OCI-LY3 (cell line): ENCODE measurements at regions not wholly inside any gene's neighbourhood (a gene's known extent, or its start where the extent isn't known, plus 50 kb on each side); places are given as distances from the start of the nearest gene placed in this dataset.

ENCODE experiments used
- H2AFZ ChIP-seq: fragments of 200-600, 300-600 bp; shearing (Covaris generic); 2 replicates; pipeline ENCODE4 v1.6.0; 2014; ENCODE audit warnings: antibody characterized with exemption, low read depth, low read length
- H3K27ac ChIP-seq: fragments of 200-600, 300-600 bp; sonication (generic); 2 replicates; pipeline ENCODE4 v1.5.1; 2014; ENCODE audit warnings: mild to moderate bottlenecking, low read length, moderate library complexity, mixed read lengths
- H3K27me3 ChIP-seq: fragments of 200-600, 300-600 bp; sonication (generic); 2 replicates; pipeline ENCODE4 v1.6.1; 2014; ENCODE audit warnings: low read depth, low read length, mixed read lengths
- H3K36me3 ChIP-seq: fragments of 200-600, 300-600 bp; sonication (generic); replicated peaks from 2 replicates; pipeline ENCODE3; 2014; ENCODE audit warnings: low read depth, low read length, mixed read lengths
- H3K4me1 ChIP-seq: fragments of 300-600, 200-600 bp; sonication (generic); 2 replicates; pipeline ENCODE4 v1.6.1; 2014; ENCODE audit warnings: low read length, mixed read lengths
- H3K4me2 ChIP-seq: fragments of 200-600, 300-600 bp; sonication (generic); 2 replicates; pipeline ENCODE4 v1.6.1; 2014; ENCODE audit warnings: low read length, mixed read lengths
- H3K4me3 ChIP-seq: fragments of 300-600, 200-600 bp; sonication (generic); 2 replicates; pipeline ENCODE4 v1.5.1; 2014; ENCODE audit warnings: antibody characterized with exemption, mild to moderate bottlenecking, low read length, moderate library complexity
- H3K79me2 ChIP-seq: fragments of 300-600, 200-600 bp; shearing (Covaris generic); 2 replicates; pipeline ENCODE4 v1.6.1; 2014; ENCODE audit warnings: mild to moderate bottlenecking, low read length, mixed read lengths
- H3K9ac ChIP-seq: fragments of 300-600, 200-600 bp; shearing (Covaris generic); 2 replicates; pipeline ENCODE4 v1.6.0; 2014; ENCODE audit warnings: mild to moderate bottlenecking, low read length, moderate library complexity
- H3K9me3 ChIP-seq: fragments of 200-600, 300-600 bp; shearing (Covaris generic); 2 replicates; pipeline ENCODE4 v1.6.1; 2014; ENCODE audit warnings: low read length, mixed read lengths; ENCODE audit not compliant: insufficient read depth
- H4K20me1 ChIP-seq: fragments of 200-600, 300-600 bp; sonication (generic); 2 replicates; pipeline ENCODE4 v1.6.1; 2016; ENCODE audit warnings: low read length, mixed read lengths; ENCODE audit not compliant: insufficient read depth
- CTCF ChIP-seq: fragments of 200-600, 300-600 bp; sonication (generic); IDR thresholded peaks from 2 replicates; pipeline ENCODE4 v1.5.1; 2014; ENCODE audit warnings: antibody characterized with exemption, low read length, low read depth
- EZH2phosphoT487 ChIP-seq: fragments of 200-600 bp; shearing (Covaris generic); IDR thresholded peaks from 2 replicates; pipeline ENCODE4 v1.6.1; 2018; ENCODE audit warnings: antibody characterized with exemption, mixed run types, low read depth

GRCh38 chr5:98482321-98483300, 290.9 kb upstream of the RGMB start:
- Histone ChIP-seq H3K27ac (no peak overlapping the region), H3K4me2 (no peak overlapping the region), H3K9ac (no peak overlapping the region), H3K36me3 (no peaks in the 10 kb centered on the region), H3K27me3 (no peaks in the 10 kb centered on the region), H4K20me1 (no peaks in the 10 kb centered on the region), H3K79me2 (no peaks in the 10 kb centered on the region), H3K9me3 (no peaks in the 10 kb centered on the region), H2AFZ (no peak overlapping the region), H3K4me1 (no peaks in the 10 kb centered on the region), H3K4me3 (no peak overlapping the region)
- TF ChIP-seq EZH2phosphoT487 = no peak
- TF ChIP-seq CTCF = no peak

GRCh38 chr5:98483301-98483685, 290.2 kb upstream of the RGMB start:
- H3K27ac ChIP-seq = no peak overlapping the region
- H3K4me2 ChIP-seq = no peak overlapping the region
- H3K4me1 ChIP-seq = no peaks in the 10 kb centered on the region

GRCh38 chr5:98489021-98489420, 284.4 kb upstream of the RGMB start:
- Histone ChIP-seq H3K27ac (no peak overlapping the region), H3K4me3 (no peak overlapping the region), H3K4me2 (no peak overlapping the region), H4K20me1 (no peaks in the 10 kb centered on the region), H3K9ac (no peak overlapping the region), H3K9me3 (no peaks in the 10 kb centered on the region), H3K36me3 (no peaks in the 10 kb centered on the region), H3K27me3 (no peaks in the 10 kb centered on the region), H3K79me2 (no peaks in the 10 kb centered on the region), H2AFZ (no peak overlapping the region), H3K4me1 (no peaks in the 10 kb centered on the region)
- no peak for TF ChIP-seq CTCF
- TF ChIP-seq EZH2phosphoT487 = no peak

More at GRCh38 chr5:98483301-98483685, 290.2 kb upstream of the RGMB start:
- Histone ChIP-seq H3K36me3 (no peaks in the 10 kb centered on the region), H3K79me2 (no peaks in the 10 kb centered on the region), H3K4me3 (no peak overlapping the region), H2AFZ (no peak overlapping the region), H3K9ac (no peak overlapping the region), H4K20me1 (no peaks in the 10 kb centered on the region), H3K27me3 (no peaks in the 10 kb centered on the region), H3K9me3 (no peaks in the 10 kb centered on the region)
- no peak for TF ChIP-seq CTCF

- Histone ChIP-seq H3K36me3 (no peaks in the 10 kb centered on the region), H3K9me3 (no peaks in the 10 kb centered on the region)
- no peak for TF ChIP-seq CTCF
- no peak for TF ChIP-seq EZH2phosphoT487
Observed at GRCh38 chr5:98490348-98490747, 283.1 kb upstream of the RGMB start.

More at GRCh38 chr5:98490348-98490747, 283.1 kb upstream of the RGMB start:
- no peaks in the 10 kb centered on the region for H3K4me1 ChIP-seq
- no peak overlapping the region for H3K4me2 ChIP-seq
- H3K27ac ChIP-seq = no peak overlapping the region
- no peaks in the 10 kb centered on the region for H3K27me3 ChIP-seq
- no peak overlapping the region for H2AFZ ChIP-seq
- H3K9ac ChIP-seq = no peak overlapping the region
- no peaks in the 10 kb centered on the region for H4K20me1 ChIP-seq
- H3K79me2 ChIP-seq = no peaks in the 10 kb centered on the region
- no peak overlapping the region for H3K4me3 ChIP-seq
